SU-DHL-6 (cell line): ENCODE measurements at regions not wholly inside any gene's neighbourhood (a gene's known extent, or its start where the extent isn't known, plus 50 kb on each side); places are given as distances from the start of the nearest gene placed in this dataset.

Experiments
- H2AFZ ChIP-seq: fragments of 200-600 bp; sonication (generic); 2 replicates; pipeline ENCODE4 v1.6.1; 2014; ENCODE audit warnings: low read depth, mild to moderate bottlenecking, moderate library complexity, mixed read lengths, antibody characterized with exemption, low read length; ENCODE audit not compliant: severe bottlenecking
- H3F3A ChIP-seq: fragments of 200-600 bp; shearing (Covaris generic); 2 replicates; pipeline ENCODE4 v1.6.0; 2016; ENCODE audit warnings: antibody characterized with exemption, mild to moderate bottlenecking; ENCODE audit not compliant: insufficient read depth
- H3K27ac ChIP-seq: fragments of 200-600 bp; sonication (generic); 2 replicates; pipeline ENCODE4 v1.5.1; 2016; ENCODE audit warnings: low read depth, mild to moderate bottlenecking, low read length, moderate library complexity, mixed read lengths
- H3K27me3 ChIP-seq: fragments of 200-600 bp; sonication (generic), shearing (Covaris generic); 2 replicates; pipeline ENCODE4 v1.6.0; 2014; ENCODE audit warnings: mild to moderate bottlenecking, low read length
- H3K36me3 ChIP-seq: fragments of 200-600 bp; sonication (generic); 2 replicates; pipeline ENCODE4 v1.6.1; 2014; ENCODE audit warnings: mild to moderate bottlenecking, low read length, mixed read lengths
- H3K4me2 ChIP-seq: fragments of 300-600, 200-600 bp; shearing (Covaris generic), sonication (generic); 2 replicates; pipeline ENCODE4 v1.6.0; 2014; ENCODE audit warnings: low read length, low read depth, mild to moderate bottlenecking; ENCODE audit not compliant: poor library complexity, severe bottlenecking
- H3K4me3 ChIP-seq: fragments of 200-600 bp; sonication (generic); 2 replicates; pipeline ENCODE4 v1.5.1; 2014; ENCODE audit warnings: antibody characterized with exemption, low read length, mild to moderate bottlenecking, mixed read lengths; ENCODE audit not compliant: insufficient read depth, poor library complexity, severe bottlenecking
- H3K79me2 ChIP-seq: fragments of 200-600 bp; sonication (generic); 2 replicates; pipeline ENCODE4 v1.6.1; 2014; ENCODE audit warnings: mild to moderate bottlenecking, low read length, moderate library complexity; ENCODE audit not compliant: insufficient read depth
- H3K9ac ChIP-seq: fragments of 200-600 bp; sonication (generic); 2 replicates; pipeline ENCODE4 v1.7.0; 2014; ENCODE audit warnings: mild to moderate bottlenecking, low read length
- H3K9me2 ChIP-seq: fragments of 200-600 bp; sonication (generic); replicated peaks from 2 replicates; pipeline ENCODE4 v1.6.1; 2014; ENCODE audit warnings: low read length; ENCODE audit not compliant: insufficient read depth
- H3K9me3 ChIP-seq: fragments of 200-600 bp; sonication (generic); 2 replicates; pipeline ENCODE4 v1.6.1; 2014; ENCODE audit warnings: low read length, mixed read lengths; ENCODE audit not compliant: insufficient read depth
- H4K20me1 ChIP-seq: fragments of 200-600 bp; sonication (generic); 2 replicates; pipeline ENCODE4 v1.6.1; 2014; ENCODE audit warnings: low read depth, mild to moderate bottlenecking, antibody characterized with exemption, low read length, moderate library complexity, mixed read lengths
- CTCF ChIP-seq: fragments of 200-600 bp; sonication (generic); IDR thresholded peaks from one replicate; pipeline ENCODE4 v1.5.1; 2017; ENCODE audit warnings: antibody characterized with exemption, mild to moderate bottlenecking, low read length, moderate library complexity; ENCODE audit not compliant: insufficient read depth, poor library complexity, severe bottlenecking
- EZH2phosphoT487 ChIP-seq: fragments of 200-600 bp; sonication (generic), shearing (Covaris generic); conservative IDR thresholded peaks from 2 replicates; pipeline ENCODE4 v1.6.1; 2018; ENCODE audit warnings: mild to moderate bottlenecking, antibody characterized with exemption, low read length, moderate library complexity, mixed read lengths

- Histone ChIP-seq H3K9me3 (no peaks in the 10 kb centered on the region; the same call in 1 of the 2 replicates), H3K9ac (no peak overlapping the region), H3K36me3 (no peaks in the 10 kb centered on the region), H3K27me3 (no peaks in the 10 kb centered on the region), H4K20me1 (no peaks in the 10 kb centered on the region), H3F3A (no peaks in the 10 kb centered on the region), H3K27ac (no peak overlapping the region), H3K4me3 (no peak overlapping the region), H2AFZ (no peak overlapping the region), H3K79me2 (no peaks in the 10 kb centered on the region), H3K4me2 (no peak overlapping the region), H3K9me2 (no peaks in the 10 kb centered on the region)
- no peak for TF ChIP-seq CTCF
Observed at GRCh38 chr5:123880875-123881274, 368.9 kb downstream of the CSNK1G3 start.

DNA sequence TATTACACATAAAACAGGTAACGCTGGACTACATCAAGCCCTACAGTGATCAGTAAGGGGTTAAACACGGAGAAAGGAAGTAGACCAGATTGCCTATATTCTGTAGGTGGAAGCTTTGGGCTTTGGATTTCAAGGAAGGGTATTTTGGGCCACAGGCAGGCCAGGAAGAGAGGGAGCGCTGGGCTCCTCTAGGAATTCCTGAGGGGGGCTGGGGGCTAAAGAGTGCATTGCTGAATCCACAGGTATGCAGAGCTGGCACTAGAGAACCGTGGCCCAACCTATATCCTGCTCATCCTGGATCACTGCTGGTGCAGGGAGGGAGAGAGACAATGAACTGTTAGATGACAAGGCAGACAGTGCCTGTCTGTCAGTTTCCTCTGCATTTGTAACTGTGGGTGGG lies 367.1 kb downstream of the CSNK1G3 start:
- Histone ChIP-seq H3K9me2 (no peaks in the 10 kb centered on the region), H3K9me3 (no peaks in the 10 kb centered on the region; the same call in 1 of the 2 replicates), H3K36me3 (no peaks in the 10 kb centered on the region), H3K9ac (no peak overlapping the region), H3K4me2 (no peak overlapping the region), H3K4me3 (no peak overlapping the region), H3K27me3 (no peaks in the 10 kb centered on the region), H3K27ac (no peak overlapping the region), H4K20me1 (no peaks in the 10 kb centered on the region), H3F3A (no peaks in the 10 kb centered on the region), H2AFZ (no peak overlapping the region), H3K79me2 (no peaks in the 10 kb centered on the region)
- TF ChIP-seq CTCF (no peak), EZH2phosphoT487 (no peak)

GRCh38 chr5:123876276-123876790 lies 364.4 kb downstream of the CSNK1G3 start:
- no peaks in the 10 kb centered on the region for H3F3A ChIP-seq
- TF ChIP-seq EZH2phosphoT487 = no peak
- TF ChIP-seq CTCF = no peak
- no peak overlapping the region for H3K27ac ChIP-seq
- H3K9me3 ChIP-seq = no peaks in the 10 kb centered on the region
- H3K9ac ChIP-seq = no peak overlapping the region
- no peak overlapping the region for H3K4me3 ChIP-seq
- H2AFZ ChIP-seq = no peak overlapping the region
- no peaks in the 10 kb centered on the region for H4K20me1 ChIP-seq
- H3K79me2 ChIP-seq = no peaks in the 10 kb centered on the region
- no peaks in the 10 kb centered on the region for H3K9me2 ChIP-seq
- H3K4me2 ChIP-seq = no peak overlapping the region
- H3K36me3 ChIP-seq = no peaks in the 10 kb centered on the region
- H3K27me3 ChIP-seq = no peaks in the 10 kb centered on the region
